ENCODE measurements at regions not wholly inside any gene's neighbourhood (a gene's known extent, or its start where the extent isn't known, plus 50 kb on each side); places are given as distances from the start of the nearest gene placed in this dataset.
A peak's percentile ranks its signal among the peaks of the same experiment; 100 is the strongest.

GRCh38 chr13:40384976-40385857 is 281.2 kb downstream of the FOXO1 start:
- no peak for DNase-seq (ENCODE audit: low spot score)

DNA sequence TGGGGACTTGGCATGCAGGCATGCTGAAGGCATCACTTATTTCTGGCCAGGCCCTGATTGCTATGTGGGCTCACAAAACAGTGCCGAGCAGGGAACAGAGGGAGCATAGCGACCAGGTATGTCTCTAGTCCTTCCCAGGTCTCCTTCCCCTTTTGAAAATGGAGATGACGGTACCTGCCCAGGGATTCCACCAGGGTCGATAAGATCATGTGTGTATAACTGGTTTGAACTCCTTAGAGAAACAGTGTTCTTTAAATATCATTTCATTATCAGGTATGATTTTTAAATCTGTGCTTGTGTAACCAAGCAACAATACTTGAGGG is 280.6 kb downstream of the FOXO1 start:
- DNase-seq (ENCODE audit: low spot score), result no peak

DNA sequence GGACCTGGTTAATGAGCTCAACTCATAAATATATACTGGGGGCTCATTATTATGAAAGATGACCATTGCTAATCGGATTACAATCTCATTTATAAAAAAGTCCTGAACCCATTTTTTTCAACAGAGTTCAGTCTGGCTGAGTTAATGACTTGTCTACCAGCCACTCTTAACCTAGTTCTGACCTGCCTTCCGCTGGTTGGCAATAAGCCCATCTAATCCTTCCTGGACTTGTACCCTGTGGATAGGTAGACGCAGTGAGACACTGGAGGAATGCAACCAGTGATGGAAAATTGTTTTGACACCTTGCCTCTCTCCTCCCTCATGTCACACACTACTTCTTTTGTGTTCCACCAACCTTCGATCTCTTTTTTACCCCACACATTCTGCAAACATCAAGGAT is 279.9 kb downstream of the FOXO1 start:
- DNase-seq (ENCODE audit: low spot score), result peak; percentile 53

GRCh38 chr13:40387775-40388174 is 278.7 kb downstream of the FOXO1 start:
- DNase-seq (ENCODE audit: low spot score), result no peak

- no peak for DNase-seq (ENCODE audit: low spot score)
These were observed 277.8 kb downstream of the FOXO1 start for GRCh38 chr13:40388617-40389016.

GRCh38 chr13:40389081-40389641 is 277.3 kb downstream of the FOXO1 start:
- DNase-seq (ENCODE audit: low spot score), result no peak

GRCh38 chr13:40390401-40390916 is 276.0 kb downstream of the FOXO1 start:
- no peak for DNase-seq (ENCODE audit: low spot score)

- DNase-seq (ENCODE audit: low spot score), result no peak
These were observed 274.7 kb downstream of the FOXO1 start for GRCh38 chr13:40391788-40392187.

DNA sequence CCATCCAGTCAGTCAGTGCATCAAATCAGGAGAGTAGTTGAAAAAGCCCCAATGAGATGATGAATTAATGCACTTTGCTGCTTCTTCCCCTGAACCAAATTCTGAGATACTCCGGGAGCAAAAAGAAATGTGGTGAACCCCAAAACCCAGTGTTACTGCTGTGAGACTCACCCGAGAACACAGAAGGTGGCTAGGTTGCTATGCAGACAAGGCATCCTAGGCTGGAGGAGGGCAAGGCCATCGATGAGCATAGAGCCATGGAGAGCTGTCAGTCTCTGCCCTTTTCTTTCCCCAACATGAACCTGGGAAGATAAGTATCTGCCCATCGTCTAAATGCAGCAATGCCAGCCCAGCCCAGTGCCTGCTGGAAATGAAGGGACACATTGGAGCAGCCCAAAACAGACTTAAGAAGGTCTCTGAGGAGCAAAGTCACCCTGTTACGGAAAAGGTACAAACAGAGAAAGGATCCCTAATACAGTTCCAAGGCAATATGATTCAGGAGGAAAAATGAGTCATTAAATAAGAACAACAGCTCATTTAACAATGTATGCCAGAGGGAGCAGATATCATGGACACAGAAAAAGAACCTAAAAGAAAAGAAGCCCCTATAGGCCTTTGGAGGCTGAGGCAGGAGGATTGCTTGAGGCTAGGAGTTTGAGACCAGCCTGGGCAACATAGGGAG is 272.0 kb downstream of the FOXO1 start:
- no peak for DNase-seq (ENCODE audit: low spot score)

GRCh38 chr13:40398065-40398464 is 268.4 kb downstream of the FOXO1 start:
- no peak for DNase-seq (ENCODE audit: low spot score)

DNA sequence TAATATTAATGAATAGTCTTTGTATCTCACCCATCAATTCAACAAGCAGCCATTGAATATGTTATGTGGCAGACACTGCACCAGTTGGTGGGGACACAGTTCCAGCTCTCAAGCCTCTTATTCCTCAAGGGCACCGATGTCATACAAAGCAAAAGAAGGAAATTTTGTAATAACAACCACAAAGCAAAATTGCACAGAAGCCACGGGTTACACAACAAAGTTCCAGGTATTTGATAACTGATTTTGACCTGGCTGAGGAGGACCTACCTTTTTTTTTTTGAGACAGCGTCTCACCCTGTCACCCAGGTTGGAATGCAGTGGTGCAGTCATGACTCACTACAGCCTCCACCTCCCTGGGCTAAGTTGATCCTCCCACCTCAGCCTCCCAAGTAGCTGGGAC is 266.7 kb downstream of the FOXO1 start:
- DNase-seq (ENCODE audit: low spot score), result no peak

GRCh38 chr13:40401911-40402776 is 264.3 kb downstream of the FOXO1 start:
- peak; percentile 98 for DNase-seq (ENCODE audit: low spot score)

DNA sequence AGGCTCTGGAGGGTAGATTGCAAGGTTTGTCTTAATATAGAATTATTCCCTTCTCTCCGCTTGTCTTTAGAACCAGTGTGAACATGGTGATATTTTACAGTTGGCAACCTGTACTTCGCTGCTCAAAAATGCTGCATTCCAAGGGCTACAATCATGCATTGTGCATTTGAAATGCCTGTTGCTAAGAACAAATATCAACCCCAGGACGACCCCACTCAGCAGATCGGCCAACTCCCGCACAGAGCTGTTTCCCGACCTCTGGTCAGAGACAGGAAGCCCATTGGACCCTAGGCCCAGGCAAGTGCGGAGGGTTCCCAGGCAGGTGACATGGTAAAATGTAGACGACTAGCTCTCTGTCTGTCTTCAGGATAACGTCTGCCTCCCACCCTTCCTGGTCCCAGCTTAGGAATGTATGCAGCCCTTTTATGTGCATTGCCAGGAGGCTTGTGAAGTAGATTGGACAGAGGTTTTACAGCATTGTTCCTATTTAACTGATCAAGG is 263.5 kb downstream of the FOXO1 start:
- DNase-seq (ENCODE audit: low spot score), result peak; percentile 75

GRCh38 chr13:40403509-40404241 is 262.8 kb downstream of the FOXO1 start:
- no peak for DNase-seq (ENCODE audit: low spot score)

- DNase-seq (ENCODE audit: low spot score), result no peak
These were observed 262.0 kb downstream of the FOXO1 start for GRCh38 chr13:40404407-40404806.

DNA sequence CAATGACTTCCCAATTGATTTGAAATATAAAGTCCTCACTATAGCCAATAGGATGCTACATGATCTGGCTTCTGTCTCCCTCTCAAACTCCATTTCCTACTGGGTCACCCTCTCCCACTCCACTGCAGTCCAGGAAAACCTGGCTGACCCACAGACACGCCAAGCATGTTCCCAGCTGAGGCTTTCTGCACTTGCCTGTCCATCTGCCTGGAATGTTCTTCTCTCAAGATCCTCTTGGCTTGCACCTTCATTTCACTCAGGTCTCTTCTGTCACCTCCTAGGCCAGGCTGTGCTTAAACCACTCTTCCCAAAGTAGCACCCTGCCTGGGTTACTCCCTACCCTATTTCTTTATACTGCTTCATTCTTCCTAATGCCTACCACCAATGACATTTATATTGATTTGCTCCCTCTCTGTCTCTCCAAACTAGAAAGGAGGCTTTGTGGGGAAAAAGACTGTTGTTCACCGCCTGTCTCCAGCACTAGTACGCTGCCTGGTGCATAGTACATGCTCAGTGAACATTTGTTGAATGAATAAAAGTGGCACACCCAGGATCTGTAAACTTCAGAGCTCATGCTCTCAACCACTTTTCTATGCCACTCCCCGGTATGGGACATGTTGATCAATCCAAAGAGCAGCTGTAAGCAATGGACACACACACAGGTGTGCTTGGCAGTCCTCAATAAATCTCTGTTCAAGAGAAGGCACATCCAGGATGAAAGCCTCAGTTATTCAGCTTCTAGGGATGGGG is 261.3 kb downstream of the FOXO1 start:
- DNase-seq (ENCODE audit: low spot score), result no peak

GRCh38 chr13:40406405-40407120 is 259.9 kb downstream of the FOXO1 start:
- no peak for DNase-seq (ENCODE audit: low spot score)

- no peak for DNase-seq (ENCODE audit: low spot score)
These were observed 258.9 kb downstream of the FOXO1 start for GRCh38 chr13:40407567-40407966.

- peak; percentile 74 for DNase-seq (ENCODE audit: low spot score)
These were observed 257.8 kb downstream of the FOXO1 start for GRCh38 chr13:40408602-40409001.
